C4-2B (cell line): ENCODE measurements at regions not wholly inside any gene's neighbourhood (a gene's known extent, or its start where the extent isn't known, plus 50 kb on each side); places are given as distances from the start of the nearest gene placed in this dataset.

ENCODE experiments used
- CTCF ChIP-seq: fragments of 450-650 bp; conservative IDR thresholded peaks from 2 replicates; pipeline ENCODE4 v1.5.1; 2017; ENCODE audit warnings: mild to moderate bottlenecking
- ZFX ChIP-seq: fragments of 450-650 bp; IDR thresholded peaks from 2 replicates; pipeline ENCODE4 v1.6.1; 2017

- TF ChIP-seq CTCF, result no peak
- TF ChIP-seq ZFX, result no peak
These were observed 182.9 kb upstream of the NFIA start for GRCh38 chr1:60899464-60899863.
